Esophagus muscularis mucosa (tissue), 3 donors: ENCODE measurements at regions not wholly inside any gene's neighbourhood (a gene's known extent, or its start where the extent isn't known, plus 50 kb on each side); places are given as distances from the start of the nearest gene placed in this dataset.

Source experiments
- CTCF ChIP-seq, 3 experiments: fragments of 200-600 bp in 2 of 3; fragments of 450-650 bp in 1 of 3; sonication (generic) in 2 of 3; IDR thresholded peaks; one replicate each; pipeline ENCODE4 v1.5.1; 2017 to 2019; ENCODE audit warnings: antibody characterized with exemption in 3 of 3, mild to moderate bottlenecking in 2 of 3, moderate library complexity in 1 of 3
- POLR2AphosphoS5 ChIP-seq, 2 donors: sonication (generic); formaldehyde crosslinking; IDR thresholded peaks; one replicate each; pipeline ENCODE4 v1.6.1; 2017; ENCODE audit warnings: antibody characterized with exemption in 2 of 2

GRCh38 chr12:43285159-43285598, 266.8 kb downstream of the ADAMTS20 start:
- TF ChIP-seq CTCF (IDR thresholded peaks at IDR 0.05) (no peak), POLR2AphosphoS5 (IDR thresholded peaks at IDR 0.05) (peak in 1 of 2 donors; percentile 17)
